ENCODE measurements at regions not wholly inside any gene's neighbourhood (a gene's known extent, or its start where the extent isn't known, plus 50 kb on each side); places are given as distances from the start of the nearest gene placed in this dataset.
"Not testable (repeated sequence)": the region's sequence is repeated elsewhere in the genome, so short reads cannot be mapped to it uniquely, and the experiment has no call there.

- TF ChIP-seq EZH2 (IDR thresholded peaks at IDR 0.05; ENCODE audit: borderline replicate concordance, low read length); CTCF (IDR thresholded peaks at IDR 0.05; ENCODE audit: low read length): not testable (repeated sequence)
Measured at GRCh38 chr11:82182697-82183096, 551.0 kb downstream of the FAM181B start.

Measured in OCI-LY1 (cell line).